KMS-11 (cell line): ENCODE measurements at regions not wholly inside any gene's neighbourhood (a gene's known extent, or its start where the extent isn't known, plus 50 kb on each side); places are given as distances from the start of the nearest gene placed in this dataset.

Experiments
- H2AFZ ChIP-seq: fragments of 200-600 bp; sonication (generic); 2 replicates; pipeline ENCODE4 v1.6.1; 2016; ENCODE audit warnings: antibody characterized with exemption, mixed run types, low read depth
- H3K27ac ChIP-seq: fragments of 200-600 bp; sonication (generic); 2 replicates; pipeline ENCODE4 v1.6.1; 2016; ENCODE audit warnings: mild to moderate bottlenecking, mixed run types
- H3K27me3 ChIP-seq: fragments of 200-600 bp; sonication (generic); 2 replicates; pipeline ENCODE4 v1.6.1; 2017; ENCODE audit warnings: mild to moderate bottlenecking, low read depth, mixed run types, moderate library complexity; ENCODE audit not compliant: insufficient read depth
- H3K36me3 ChIP-seq: fragments of 200-600 bp; sonication (generic); 2 replicates; pipeline ENCODE4 v1.6.1; 2017; ENCODE audit warnings: mild to moderate bottlenecking, mixed run types; ENCODE audit not compliant: insufficient read depth
- H3K4me1 ChIP-seq: fragments of 200-600 bp; sonication (generic); 2 replicates; pipeline ENCODE4 v1.6.1; 2016; ENCODE audit warnings: mild to moderate bottlenecking, low read depth, mixed run types; ENCODE audit not compliant: poor library complexity, severe bottlenecking
- H3K4me2 ChIP-seq: fragments of 200-600 bp; sonication (generic); 2 replicates; pipeline ENCODE4 v1.7.0; 2016; ENCODE audit warnings: mild to moderate bottlenecking, mixed run types
- H3K4me3 ChIP-seq: fragments of 200-600 bp; sonication (generic); IDR thresholded peaks from 2 replicates; pipeline ENCODE4 v1.6.1; 2017; ENCODE audit warnings: low read depth, low read length, mixed read lengths; ENCODE audit not compliant: insufficient read depth
- H3K79me2 ChIP-seq: fragments of 200-600 bp; sonication (generic); 2 replicates; pipeline ENCODE4 v1.6.1; 2016; ENCODE audit warnings: low read depth, mixed run types; ENCODE audit not compliant: insufficient read depth
- H3K9ac ChIP-seq: fragments of 200-600 bp; sonication (generic); 2 replicates; pipeline ENCODE4 v1.6.1; 2016; ENCODE audit warnings: mild to moderate bottlenecking, mixed run types
- H4K20me1 ChIP-seq: fragments of 200-600 bp; sonication (generic); 2 replicates; pipeline ENCODE4 v1.6.1; 2016; ENCODE audit warnings: mild to moderate bottlenecking, mixed run types; ENCODE audit not compliant: insufficient read depth
- TF ChIP-seq, protein P1 (sequence below): fragments of 200-600 bp; sonication (generic); conservative IDR thresholded peaks from 2 replicates; pipeline ENCODE4 v1.6.1; 2017; ENCODE audit warnings: low read depth, mild to moderate bottlenecking, antibody characterized with exemption, low read length, moderate library complexity, mixed read lengths

DNA sequence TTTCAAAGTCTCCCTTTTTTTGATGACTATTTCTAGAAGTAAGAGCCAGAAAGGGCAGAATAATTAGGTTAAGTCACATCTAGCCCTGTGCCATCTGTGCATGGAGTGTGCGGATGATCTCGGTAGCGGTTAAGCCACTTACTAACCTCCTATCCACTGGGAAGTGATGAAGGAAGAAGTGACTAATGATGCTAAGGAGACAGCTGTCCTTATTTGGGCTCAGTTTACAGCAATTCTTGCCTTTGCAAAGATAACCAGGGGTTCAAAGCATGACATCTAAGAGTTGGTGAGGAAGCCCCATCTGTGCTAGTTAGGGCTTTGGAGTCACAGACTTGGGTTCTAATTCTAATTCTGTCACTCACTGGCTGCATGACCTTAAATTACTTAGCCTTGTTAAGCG lies 62.4 kb upstream of the RREB1 start:
- no peak overlapping the region for H3K4me3 ChIP-seq
- H3K27ac ChIP-seq: no peak overlapping the region
- no peak overlapping the region for H2AFZ ChIP-seq
- no peak overlapping the region for H3K9ac ChIP-seq
- H3K79me2 ChIP-seq: no peaks in the 10 kb centered on the region
- no peaks in the 10 kb centered on the region for H4K20me1 ChIP-seq
- no peaks in the 10 kb centered on the region for H3K36me3 ChIP-seq
- H3K27me3 ChIP-seq: no peaks in the 10 kb centered on the region
- TF ChIP-seq, protein P1, sequence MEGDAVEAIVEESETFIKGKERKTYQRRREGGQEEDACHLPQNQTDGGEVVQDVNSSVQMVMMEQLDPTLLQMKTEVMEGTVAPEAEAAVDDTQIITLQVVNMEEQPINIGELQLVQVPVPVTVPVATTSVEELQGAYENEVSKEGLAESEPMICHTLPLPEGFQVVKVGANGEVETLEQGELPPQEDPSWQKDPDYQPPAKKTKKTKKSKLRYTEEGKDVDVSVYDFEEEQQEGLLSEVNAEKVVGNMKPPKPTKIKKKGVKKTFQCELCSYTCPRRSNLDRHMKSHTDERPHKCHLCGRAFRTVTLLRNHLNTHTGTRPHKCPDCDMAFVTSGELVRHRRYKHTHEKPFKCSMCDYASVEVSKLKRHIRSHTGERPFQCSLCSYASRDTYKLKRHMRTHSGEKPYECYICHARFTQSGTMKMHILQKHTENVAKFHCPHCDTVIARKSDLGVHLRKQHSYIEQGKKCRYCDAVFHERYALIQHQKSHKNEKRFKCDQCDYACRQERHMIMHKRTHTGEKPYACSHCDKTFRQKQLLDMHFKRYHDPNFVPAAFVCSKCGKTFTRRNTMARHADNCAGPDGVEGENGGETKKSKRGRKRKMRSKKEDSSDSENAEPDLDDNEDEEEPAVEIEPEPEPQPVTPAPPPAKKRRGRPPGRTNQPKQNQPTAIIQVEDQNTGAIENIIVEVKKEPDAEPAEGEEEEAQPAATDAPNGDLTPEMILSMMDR: no peak
- H3K4me2 ChIP-seq: no peak overlapping the region
- H3K4me1 ChIP-seq: no peaks in the 10 kb centered on the region

DNA sequence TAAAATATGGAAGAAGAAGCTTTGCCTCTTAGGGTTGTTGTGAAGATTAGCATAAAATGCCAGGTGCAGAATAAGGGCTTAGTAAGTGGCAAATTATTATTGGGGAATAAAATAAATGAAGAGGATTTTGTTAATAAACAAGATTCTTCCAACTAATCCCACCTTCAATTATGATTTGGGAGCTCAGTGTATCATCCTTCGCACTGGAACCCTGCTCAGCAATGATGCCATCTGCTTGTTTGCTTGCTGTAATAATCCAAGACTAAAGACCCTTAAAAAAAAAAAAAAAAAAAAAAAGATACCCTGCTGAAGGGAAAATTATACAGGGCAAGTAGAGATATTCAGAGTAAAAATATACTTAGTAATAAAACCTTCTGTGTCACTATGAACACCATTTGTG lies 62.0 kb upstream of the RREB1 start:
- H3K79me2 ChIP-seq: no peaks in the 10 kb centered on the region
- H3K36me3 ChIP-seq: no peaks in the 10 kb centered on the region
- H2AFZ ChIP-seq: no peak overlapping the region
- H3K4me3 ChIP-seq: no peak overlapping the region
- TF ChIP-seq, protein P1: no peak
- H3K27ac ChIP-seq: no peak overlapping the region
- no peak overlapping the region for H3K4me2 ChIP-seq
- no peaks in the 10 kb centered on the region for H3K27me3 ChIP-seq
- H3K9ac ChIP-seq: no peak overlapping the region
- H4K20me1 ChIP-seq: no peaks in the 10 kb centered on the region
- H3K4me1 ChIP-seq: no peaks in the 10 kb centered on the region

DNA sequence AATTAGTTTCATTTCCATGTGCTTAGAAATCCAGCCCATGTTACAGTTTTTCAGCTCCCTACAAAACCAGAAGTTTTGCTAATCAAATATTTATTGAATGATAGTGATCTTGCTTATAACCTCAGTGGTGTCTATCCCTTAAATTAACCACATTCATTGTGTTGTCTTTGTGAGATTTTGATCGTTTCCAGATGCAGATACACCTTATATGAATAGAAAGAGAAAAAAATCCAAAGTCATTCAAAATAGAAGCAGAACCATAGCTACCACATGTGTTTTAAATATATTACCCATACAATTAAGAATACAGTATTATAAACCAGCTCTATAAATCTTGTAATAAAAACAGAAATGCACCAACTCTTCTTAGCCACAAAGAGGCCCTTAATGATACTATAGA lies 60.6 kb upstream of the RREB1 start:
- H2AFZ ChIP-seq: no peak overlapping the region
- no peaks in the 10 kb centered on the region for H3K36me3 ChIP-seq
- H3K4me2 ChIP-seq: no peak overlapping the region
- H4K20me1 ChIP-seq: no peaks in the 10 kb centered on the region
- TF ChIP-seq, protein P1: no peak
- H3K4me1 ChIP-seq: no peaks in the 10 kb centered on the region
- H3K4me3 ChIP-seq: no peak overlapping the region
- no peaks in the 10 kb centered on the region for H3K27me3 ChIP-seq
- H3K79me2 ChIP-seq: no peaks in the 10 kb centered on the region
- H3K9ac ChIP-seq: no peak overlapping the region
- H3K27ac ChIP-seq: no peak overlapping the region

DNA sequence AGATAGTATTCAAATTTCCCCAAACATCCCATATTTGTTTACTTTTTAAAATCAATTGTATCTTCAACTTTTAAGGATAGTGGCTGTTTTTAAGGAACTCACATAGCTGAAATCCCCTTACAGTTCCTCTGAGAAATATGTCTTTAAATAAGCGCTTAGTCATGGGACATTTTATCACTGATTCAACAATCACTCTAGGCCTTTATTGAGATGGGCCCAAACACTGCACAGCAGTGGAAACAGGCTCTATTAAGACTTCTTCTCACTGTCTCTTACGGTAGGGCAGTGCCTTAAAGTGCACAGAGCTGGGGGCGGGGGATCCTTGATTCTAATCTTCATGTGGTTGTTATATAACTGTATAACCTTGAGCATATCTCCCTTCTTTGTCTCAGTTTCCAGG lies 59.8 kb upstream of the RREB1 start:
- TF ChIP-seq, protein P1: no peak
- H3K9ac ChIP-seq: no peak overlapping the region
- H2AFZ ChIP-seq: no peak overlapping the region

DNA sequence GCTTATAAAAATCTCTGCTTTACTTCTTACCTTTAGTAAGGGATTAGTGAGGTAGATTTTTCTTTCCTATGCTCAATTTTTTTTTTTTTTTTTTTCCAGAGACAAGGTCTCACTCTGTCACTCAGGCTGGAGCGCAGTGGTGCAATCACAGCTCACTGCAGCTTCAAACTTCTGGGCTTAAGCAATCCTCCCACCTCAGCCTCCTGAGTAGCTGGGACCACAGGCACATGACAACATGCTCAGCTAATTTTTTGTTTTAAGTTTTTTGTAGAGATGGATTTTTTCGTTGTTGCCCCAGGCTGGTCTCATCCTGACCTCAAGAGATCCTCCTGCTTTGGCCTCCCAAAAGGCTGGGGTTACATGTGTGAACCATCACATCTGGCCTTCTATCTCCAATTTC lies 58.9 kb upstream of the RREB1 start:
- no peak overlapping the region for H3K4me3 ChIP-seq
- H3K4me2 ChIP-seq: no peak overlapping the region
- H2AFZ ChIP-seq: no peak overlapping the region
- H4K20me1 ChIP-seq: no peaks in the 10 kb centered on the region
- no peaks in the 10 kb centered on the region for H3K36me3 ChIP-seq
- no peaks in the 10 kb centered on the region for H3K4me1 ChIP-seq
- no peaks in the 10 kb centered on the region for H3K27me3 ChIP-seq
- no peaks in the 10 kb centered on the region for H3K79me2 ChIP-seq
- no peak overlapping the region for H3K9ac ChIP-seq
- TF ChIP-seq, protein P1: no peak
- no peak overlapping the region for H3K27ac ChIP-seq

More for the DNA sequence above, 59.8 kb upstream of the RREB1 start:
- no peaks in the 10 kb centered on the region for H3K4me1 ChIP-seq
- no peak overlapping the region for H3K4me3 ChIP-seq
- H3K27me3 ChIP-seq: no peaks in the 10 kb centered on the region
- no peaks in the 10 kb centered on the region for H4K20me1 ChIP-seq
- no peaks in the 10 kb centered on the region for H3K36me3 ChIP-seq
- H3K4me2 ChIP-seq: no peak overlapping the region
- H3K79me2 ChIP-seq: no peaks in the 10 kb centered on the region
- H3K27ac ChIP-seq: no peak overlapping the region
